Progenitor cell of endocrine pancreas (in vitro differentiated cells): ENCODE measurements at regions not wholly inside any gene's neighbourhood (a gene's known extent, or its start where the extent isn't known, plus 50 kb on each side); places are given as distances from the start of the nearest gene placed in this dataset.
"Not testable (repeated sequence)": the region's sequence is repeated elsewhere in the genome, so short reads cannot be mapped to it uniquely, and the experiment has no call there.

Source experiments
- DNase-seq: peaks from one replicate; pipeline ENCODE4 v3.0.0; 2021; ENCODE audit warnings: low spot score; ENCODE audit not compliant: unreplicated experiment
- H3K27ac Mint-ChIP-seq: 2 replicates; pipeline ENCODE4 v1.8.0; 2021; ENCODE audit warnings: mild to moderate bottlenecking, moderate library complexity, mixed read lengths
- H3K27me3 Mint-ChIP-seq: 2 replicates; pipeline ENCODE4 v1.8.0; 2021; ENCODE audit warnings: mixed read lengths
- H3K36me3 Mint-ChIP-seq: 2 replicates; pipeline ENCODE4 v1.8.0; 2022; ENCODE audit warnings: mixed read lengths; ENCODE audit not compliant: insufficient read depth
- H3K4me1 Mint-ChIP-seq: 2 replicates; pipeline ENCODE4 v1.8.0; 2021; ENCODE audit warnings: low read depth, mixed read lengths
- H3K4me3 Mint-ChIP-seq: 2 replicates; pipeline ENCODE4 v1.8.0; 2021; ENCODE audit warnings: low read depth, mild to moderate bottlenecking, moderate library complexity, mixed read lengths
- H3K9me3 Mint-ChIP-seq: 2 replicates; pipeline ENCODE4 v1.8.0; 2021; ENCODE audit warnings: low read depth, mixed read lengths
- CTCF ChIP-seq: fragments of 200-600 bp; sonication (generic); IDR thresholded peaks from one replicate; pipeline ENCODE4 v1.5.0; 2021; ENCODE audit warnings: antibody characterized with exemption, mild to moderate bottlenecking; ENCODE audit not compliant: unreplicated experiment

DNA sequence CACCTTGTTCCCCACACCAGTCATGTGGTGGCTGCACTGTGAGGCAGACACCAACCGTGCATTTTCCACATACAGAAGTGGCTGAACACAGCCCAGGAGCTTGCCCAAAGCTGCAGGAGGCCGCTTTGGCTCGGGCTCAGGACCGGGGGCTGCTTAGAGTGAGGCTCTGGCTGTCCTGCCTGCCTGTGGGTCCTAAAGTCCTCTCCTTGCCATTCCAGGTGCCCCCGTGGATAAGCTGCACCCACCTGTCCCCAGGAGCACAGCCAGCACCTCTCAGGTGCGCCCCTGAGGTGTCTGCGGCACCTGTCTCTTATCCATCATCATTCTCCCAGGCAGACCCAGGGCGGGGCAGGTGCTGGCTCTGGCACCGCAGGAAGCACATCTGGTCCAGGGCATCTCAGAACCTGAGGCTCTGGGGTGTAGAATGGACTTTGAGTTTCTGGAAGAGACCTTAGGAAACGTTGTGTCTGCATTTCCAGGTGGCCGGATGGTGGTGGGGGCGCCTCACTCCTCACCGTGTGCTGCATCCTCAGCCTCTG lies 180.5 kb upstream of the ZNF469 start:
- H3K27me3 Mint-ChIP-seq, result no peaks in the 10 kb centered on the region
- H3K4me1 Mint-ChIP-seq, result no peaks in the 10 kb centered on the region
- DNase-seq, result no peak
- no peaks in the 10 kb centered on the region for H3K9me3 Mint-ChIP-seq
- H3K4me3 Mint-ChIP-seq, result no peak overlapping the region
- no peaks in the 10 kb centered on the region for H3K36me3 Mint-ChIP-seq
- H3K27ac Mint-ChIP-seq, result no peak overlapping the region
- no peak for TF ChIP-seq CTCF

GRCh38 chr16:88202856-88203681 lies 179.7 kb upstream of the ZNF469 start:
- not testable (repeated sequence) for H3K27ac Mint-ChIP-seq, H3K4me3 Mint-ChIP-seq, H3K27me3 Mint-ChIP-seq, H3K4me1 Mint-ChIP-seq, H3K9me3 Mint-ChIP-seq, H3K36me3 Mint-ChIP-seq, DNase-seq

GRCh38 chr16:88204131-88205110 lies 178.3 kb upstream of the ZNF469 start:
- DNase-seq, H3K27ac Mint-ChIP-seq, H3K9me3 Mint-ChIP-seq: not testable (repeated sequence)

DNA sequence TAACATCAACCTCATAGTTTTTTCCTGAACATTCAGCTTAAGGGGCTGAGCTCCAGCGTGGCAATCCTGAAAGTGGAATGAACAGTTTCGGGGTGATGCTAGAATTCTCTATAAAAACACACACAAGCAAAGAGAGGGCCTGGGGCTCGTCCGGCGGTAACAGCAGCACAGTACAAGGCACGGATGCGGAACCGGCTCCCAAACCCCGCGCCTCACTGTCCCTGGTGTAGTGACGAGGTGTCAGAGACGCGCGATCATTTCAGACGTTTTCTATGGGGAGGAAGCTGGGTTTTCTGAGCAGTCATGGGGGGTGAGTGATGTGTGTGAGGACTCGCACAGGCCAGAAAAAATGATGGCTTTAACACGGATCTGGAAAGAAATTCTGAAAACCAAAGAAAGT lies 177.3 kb upstream of the ZNF469 start:
- H3K9me3 Mint-ChIP-seq, DNase-seq, H3K27ac Mint-ChIP-seq: not testable (repeated sequence)

More at GRCh38 chr16:88204131-88205110, 178.3 kb upstream of the ZNF469 start:
- not testable (repeated sequence) for H3K36me3 Mint-ChIP-seq, H3K4me3 Mint-ChIP-seq, H3K27me3 Mint-ChIP-seq, H3K4me1 Mint-ChIP-seq

DNA sequence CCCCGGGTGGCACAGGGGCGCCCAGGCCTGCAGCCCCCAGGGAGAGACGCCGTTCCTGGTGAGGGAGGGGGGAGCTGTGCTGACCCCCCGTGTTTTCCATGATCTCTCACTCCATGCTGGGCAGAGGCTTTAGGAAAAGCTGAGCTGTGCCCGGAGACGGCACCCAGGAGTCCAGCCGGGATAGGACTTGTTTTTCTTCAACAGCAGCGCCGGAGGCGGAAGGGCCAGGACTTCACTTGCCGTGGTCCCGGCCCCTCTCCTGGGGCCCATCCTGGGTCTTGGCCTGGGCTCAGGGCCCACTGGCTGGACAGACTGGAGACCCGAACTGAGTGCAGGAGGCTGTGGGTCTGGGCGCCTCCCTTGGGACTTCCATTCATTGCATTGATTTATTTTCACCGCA lies 176.8 kb upstream of the ZNF469 start:
- not testable (repeated sequence) for H3K4me3 Mint-ChIP-seq, H3K4me1 Mint-ChIP-seq, H3K9me3 Mint-ChIP-seq, H3K36me3 Mint-ChIP-seq, H3K27ac Mint-ChIP-seq, H3K27me3 Mint-ChIP-seq, DNase-seq

More for the DNA sequence above, 177.3 kb upstream of the ZNF469 start:
- H3K4me1 Mint-ChIP-seq, H3K27me3 Mint-ChIP-seq, H3K4me3 Mint-ChIP-seq, H3K36me3 Mint-ChIP-seq: not testable (repeated sequence)

DNA sequence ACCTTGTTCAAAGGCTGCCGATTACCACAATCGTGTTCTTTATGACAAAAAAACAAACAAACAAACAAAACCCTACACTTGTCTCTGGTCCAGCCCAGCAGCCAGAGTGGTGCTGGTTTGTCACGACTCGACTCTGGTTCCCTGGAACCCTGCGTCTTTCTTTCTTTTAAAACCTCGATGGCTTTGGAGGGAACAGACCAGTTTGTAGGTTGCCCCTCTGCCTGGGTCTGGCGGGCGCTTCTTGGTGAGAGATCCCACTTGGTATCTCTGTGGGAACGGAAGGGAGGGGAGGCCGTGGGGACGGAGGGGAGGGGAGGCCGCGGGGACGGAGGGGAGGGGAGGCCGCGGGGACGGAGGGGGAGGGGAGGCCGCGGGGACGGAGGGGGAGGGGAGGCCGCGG lies 176.2 kb upstream of the ZNF469 start:
- not testable (repeated sequence) for H3K4me3 Mint-ChIP-seq, H3K4me1 Mint-ChIP-seq, H3K27ac Mint-ChIP-seq, H3K27me3 Mint-ChIP-seq, H3K9me3 Mint-ChIP-seq, DNase-seq, H3K36me3 Mint-ChIP-seq

- Mint-ChIP-seq H3K27ac (no peak overlapping the region), H3K4me1 (peaks cover 2% of the 10 kb centered on the region), H3K36me3 (no peaks in the 10 kb centered on the region), H3K4me3 (no peak overlapping the region), H3K27me3 (peaks cover 16% of the 10 kb centered on the region), H3K9me3 (peaks cover 5% of the 10 kb centered on the region)
- no peak for DNase-seq
- no peak for TF ChIP-seq CTCF
These were observed 174.6 kb upstream of the ZNF469 start for GRCh38 chr16:88208112-88208511.

DNA sequence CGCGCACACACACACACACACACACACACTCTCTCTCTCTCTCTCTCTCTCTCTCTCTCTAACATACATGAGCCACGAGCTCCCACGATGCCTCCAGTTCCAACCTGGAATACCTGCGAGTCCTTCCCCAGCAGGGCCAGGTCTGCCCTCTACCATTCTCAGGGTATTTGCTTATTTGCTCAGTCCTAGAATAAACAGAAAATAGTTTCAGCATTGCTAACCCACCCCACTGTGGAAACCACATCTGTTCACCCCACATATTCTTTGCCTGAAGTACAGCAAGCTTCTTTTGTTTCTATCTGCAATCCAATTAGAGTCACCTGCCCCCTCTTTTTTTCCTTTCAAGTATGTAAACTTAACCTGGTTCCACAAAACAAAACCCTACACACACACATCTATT lies 174.0 kb upstream of the ZNF469 start:
- not testable (repeated sequence) for H3K9me3 Mint-ChIP-seq, H3K4me1 Mint-ChIP-seq
- H3K27me3 Mint-ChIP-seq, result peaks cover 16% of the 10 kb centered on the region

GRCh38 chr16:88209579-88209978 lies 173.2 kb upstream of the ZNF469 start:
- H3K27ac Mint-ChIP-seq, H3K4me1 Mint-ChIP-seq, H3K9me3 Mint-ChIP-seq, H3K4me3 Mint-ChIP-seq, H3K36me3 Mint-ChIP-seq, DNase-seq: not testable (repeated sequence)
- peaks cover 16% of the 10 kb centered on the region for H3K27me3 Mint-ChIP-seq

More for the DNA sequence above, 174.0 kb upstream of the ZNF469 start:
- not testable (repeated sequence) for DNase-seq, H3K4me3 Mint-ChIP-seq, H3K27ac Mint-ChIP-seq, H3K36me3 Mint-ChIP-seq

- DNase-seq, H3K4me3 Mint-ChIP-seq: not testable (repeated sequence)
- peaks cover 16% of the 10 kb centered on the region for H3K27me3 Mint-ChIP-seq
These were observed 168.8 kb upstream of the ZNF469 start for GRCh38 chr16:88213937-88214336.

More at GRCh38 chr16:88213937-88214336, 168.8 kb upstream of the ZNF469 start:
- not testable (repeated sequence) for H3K27ac Mint-ChIP-seq, H3K9me3 Mint-ChIP-seq, H3K4me1 Mint-ChIP-seq, H3K36me3 Mint-ChIP-seq
